ENCODE measurements at regions not wholly inside any gene's neighbourhood (a gene's known extent, or its start where the extent isn't known, plus 50 kb on each side); places are given as distances from the start of the nearest gene placed in this dataset.

- TF ChIP-seq CTCF (IDR thresholded peaks at IDR 0.05; ENCODE audit: low read depth, low read length, poor library complexity, severe bottlenecking): no peak
- no peak for TF ChIP-seq EZH2phosphoT487 (IDR thresholded peaks at IDR 0.05; ENCODE audit: borderline replicate concordance, low read length)
Observed at GRCh38 chr7:110568932-110569331, 522.0 kb upstream of the LRRN3 start.
